ENCODE measurements at regions not wholly inside any gene's neighbourhood (a gene's known extent, or its start where the extent isn't known, plus 50 kb on each side); places are given as distances from the start of the nearest gene placed in this dataset.

DNA sequence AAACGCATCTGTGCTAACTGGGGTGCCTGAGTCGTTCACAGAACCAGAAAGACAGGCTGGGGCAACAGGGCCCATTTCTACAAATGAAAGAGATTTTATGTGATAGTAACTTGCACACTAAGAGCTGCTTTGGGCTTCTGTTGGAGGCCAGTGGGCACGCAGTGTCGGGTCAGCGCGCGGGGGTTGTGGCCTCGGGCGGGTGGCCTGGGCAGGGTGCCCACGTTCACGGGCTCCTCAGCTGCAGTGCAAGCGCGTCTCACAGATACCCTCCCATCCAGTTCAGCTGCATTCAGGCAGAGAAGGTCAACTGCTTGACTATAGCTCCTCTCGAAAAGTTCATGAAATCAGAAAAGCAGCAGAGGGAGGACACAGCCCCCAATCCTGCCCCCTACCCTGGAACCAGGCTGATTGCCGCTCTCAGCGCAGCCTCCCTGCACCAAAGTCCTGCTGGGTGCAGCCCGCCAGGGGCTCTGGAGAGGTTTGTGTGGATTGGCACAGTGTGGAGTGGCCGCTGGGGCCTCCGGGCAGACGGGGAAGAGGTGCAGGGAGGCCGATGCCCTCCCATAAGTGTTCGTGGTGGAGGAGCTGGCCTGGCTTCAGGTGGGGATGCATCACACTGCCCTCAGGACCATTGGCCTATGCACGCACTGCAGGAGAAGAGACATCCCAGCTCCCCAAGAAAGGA, 582.8 kb downstream of the TCERG1L start:
- Histone ChIP-seq H3K4me3 (ENCODE audit: control insufficient read depth in 2 of 3, extremely low read depth in 1 of 3, insufficient read depth in 2 of 3, low read depth in 1 of 3, low read length in 3 of 3) (no peak overlapping the region), H3K9me3 (ENCODE audit: control insufficient read depth, low read depth, low read length) (peaks cover 12% of the 10 kb centered on the region), H3K9me1 (ENCODE audit: control insufficient read depth, extremely low read depth, insufficient read depth, low read length) (no peaks in the 10 kb centered on the region), H2AFZ (ENCODE audit: control insufficient read depth, low read length) (no peak overlapping the region), H3K36me3 (ENCODE audit: control insufficient read depth in 2 of 2, extremely low read depth in 1 of 2, insufficient read depth in 2 of 2, low read length in 2 of 2) (no peaks in the 10 kb centered on the region), H3K27me3 (ENCODE audit: control insufficient read depth, extremely low read depth, insufficient read depth, low read length) (no peaks in the 10 kb centered on the region), H3K4me1 (ENCODE audit: control insufficient read depth, extremely low read depth, insufficient read depth, low read length) (no peaks in the 10 kb centered on the region), H3K27ac (ENCODE audit: control insufficient read depth, insufficient read depth, low read length) (no peak overlapping the region), H3K4me2 (ENCODE audit: control insufficient read depth, extremely low read depth, insufficient read depth, low read depth, low read length) (no peak overlapping the region), H4K20me1 (ENCODE audit: control insufficient read depth, extremely low read depth, insufficient read depth, low read length) (no peaks in the 10 kb centered on the region), H3K79me2 (ENCODE audit: control insufficient read depth, insufficient read depth, low read length) (no peaks in the 10 kb centered on the region), H3K9ac (ENCODE audit: control insufficient read depth, extremely low read depth, insufficient read depth, low read length) (no peak overlapping the region)
- DNase-seq (ENCODE audit: low read depth, low spot score) (no peak), FAIRE-seq (no peak)
- no peak for TF ChIP-seq EZH2 (IDR thresholded peaks at IDR 0.05; ENCODE audit: low read length)
- TF ChIP-seq, protein P1, sequence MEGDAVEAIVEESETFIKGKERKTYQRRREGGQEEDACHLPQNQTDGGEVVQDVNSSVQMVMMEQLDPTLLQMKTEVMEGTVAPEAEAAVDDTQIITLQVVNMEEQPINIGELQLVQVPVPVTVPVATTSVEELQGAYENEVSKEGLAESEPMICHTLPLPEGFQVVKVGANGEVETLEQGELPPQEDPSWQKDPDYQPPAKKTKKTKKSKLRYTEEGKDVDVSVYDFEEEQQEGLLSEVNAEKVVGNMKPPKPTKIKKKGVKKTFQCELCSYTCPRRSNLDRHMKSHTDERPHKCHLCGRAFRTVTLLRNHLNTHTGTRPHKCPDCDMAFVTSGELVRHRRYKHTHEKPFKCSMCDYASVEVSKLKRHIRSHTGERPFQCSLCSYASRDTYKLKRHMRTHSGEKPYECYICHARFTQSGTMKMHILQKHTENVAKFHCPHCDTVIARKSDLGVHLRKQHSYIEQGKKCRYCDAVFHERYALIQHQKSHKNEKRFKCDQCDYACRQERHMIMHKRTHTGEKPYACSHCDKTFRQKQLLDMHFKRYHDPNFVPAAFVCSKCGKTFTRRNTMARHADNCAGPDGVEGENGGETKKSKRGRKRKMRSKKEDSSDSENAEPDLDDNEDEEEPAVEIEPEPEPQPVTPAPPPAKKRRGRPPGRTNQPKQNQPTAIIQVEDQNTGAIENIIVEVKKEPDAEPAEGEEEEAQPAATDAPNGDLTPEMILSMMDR (optimal IDR thresholded peaks at IDR 0.05 in 1 of 3, IDR thresholded peaks at IDR 0.05 in 1 of 3, conservative IDR thresholded peaks at IDR 0.05 in 1 of 3; ENCODE audit: extremely low read depth in 1 of 3, insufficient read depth in 2 of 3, low read length in 3 of 3), result no peak
- dilution Hi-C loops (cut with MboI; ENCODE audit: extremely low pct_ligation_motif_present, low sequenced_read_pairs), result no loop called here

DNA sequence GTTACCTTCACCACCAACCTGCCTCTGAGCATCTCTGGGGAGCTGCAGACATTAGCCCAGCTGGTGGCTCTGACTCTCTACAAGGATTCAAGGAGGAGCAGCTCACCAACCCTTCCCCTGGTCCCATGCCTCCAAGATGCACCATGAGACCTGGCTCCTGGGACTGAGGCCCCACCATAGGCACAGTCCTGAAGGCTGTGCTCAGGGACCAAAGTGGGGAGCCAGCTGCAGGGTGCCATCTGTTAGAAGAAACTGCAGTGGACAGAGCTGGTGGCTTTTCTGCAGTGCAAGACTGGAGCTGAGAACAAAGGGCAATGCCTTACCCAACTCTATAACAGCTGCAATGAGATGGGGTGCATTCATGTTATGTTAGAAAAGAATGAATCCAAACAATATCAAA, 581.6 kb downstream of the TCERG1L start:
- Histone ChIP-seq H3K4me3 (ENCODE audit: control insufficient read depth in 2 of 3, extremely low read depth in 1 of 3, insufficient read depth in 2 of 3, low read depth in 1 of 3, low read length in 3 of 3) (no peak overlapping the region), H3K9ac (ENCODE audit: control insufficient read depth, extremely low read depth, insufficient read depth, low read length) (no peak overlapping the region), H3K79me2 (ENCODE audit: control insufficient read depth, insufficient read depth, low read length) (no peaks in the 10 kb centered on the region), H3K9me3 (ENCODE audit: control insufficient read depth, low read depth, low read length) (peaks cover 14% of the 10 kb centered on the region), H3K9me1 (ENCODE audit: control insufficient read depth, extremely low read depth, insufficient read depth, low read length) (no peaks in the 10 kb centered on the region), H4K20me1 (ENCODE audit: control insufficient read depth, extremely low read depth, insufficient read depth, low read length) (no peaks in the 10 kb centered on the region), H2AFZ (ENCODE audit: control insufficient read depth, low read length) (no peak overlapping the region), H3K27ac (ENCODE audit: control insufficient read depth, insufficient read depth, low read length) (no peak overlapping the region), H3K36me3 (ENCODE audit: control insufficient read depth in 2 of 2, extremely low read depth in 1 of 2, insufficient read depth in 2 of 2, low read length in 2 of 2) (no peaks in the 10 kb centered on the region), H3K4me2 (ENCODE audit: control insufficient read depth, extremely low read depth, insufficient read depth, low read depth, low read length) (no peak overlapping the region), H3K4me1 (ENCODE audit: control insufficient read depth, extremely low read depth, insufficient read depth, low read length) (no peaks in the 10 kb centered on the region), H3K27me3 (ENCODE audit: control insufficient read depth, extremely low read depth, insufficient read depth, low read length) (no peaks in the 10 kb centered on the region)
- FAIRE-seq (no peak), DNase-seq (ENCODE audit: low read depth, low spot score) (no peak)
- TF ChIP-seq, protein P1 (optimal IDR thresholded peaks at IDR 0.05 in 1 of 3, IDR thresholded peaks at IDR 0.05 in 1 of 3, conservative IDR thresholded peaks at IDR 0.05 in 1 of 3; ENCODE audit: extremely low read depth in 1 of 3, insufficient read depth in 2 of 3, low read length in 3 of 3), result no peak
- no peak for TF ChIP-seq EZH2 (IDR thresholded peaks at IDR 0.05; ENCODE audit: low read length)
- dilution Hi-C loops (cut with MboI; ENCODE audit: extremely low pct_ligation_motif_present, low sequenced_read_pairs), result no loop called here
